IMR-90 (cell line): ENCODE measurements at regions not wholly inside any gene's neighbourhood (a gene's known extent, or its start where the extent isn't known, plus 50 kb on each side); places are given as distances from the start of the nearest gene placed in this dataset.

Source experiments
- ATAC-seq: fragments of 200-7000 bp; cut with Tn5 transposase; 2 replicates; pipeline ENCODE4 v1.9.1; 2020; ENCODE audit warnings: low read depth, mild to moderate bottlenecking, moderate library complexity
- BruUV-seq: library from RNA; stranded (reverse); fragments of 400-500 nt; replicated peaks from 2 replicates; lab custom pipeline; 2021; lab: Mats Ljungman, UMichigan
- CTCF ChIA-PET: fragments of 300-600 bp; formaldehyde crosslinking; extraction: SDS; loops from one replicate; lab custom pipeline; 2021; ENCODE audit warnings: antibody characterized with exemption; lab: Yijun Ruan, JAX
- POLR2A ChIA-PET: fragments of 300-600 bp; sonication (Branson Sonifier 250); formaldehyde crosslinking; loops from one replicate; lab custom pipeline; 2022; ENCODE audit warnings: antibody characterized with exemption; ENCODE audit not compliant: unreplicated experiment; lab: Charles Lee
- DNase-seq: peaks from one replicate; pipeline ENCODE4 v3.0.0; 2013
- H2AFZ ChIP-seq: replicated peaks from 2 replicates; pipeline ENCODE3; 2013; ENCODE audit warnings: low read length, mild to moderate bottlenecking; ENCODE audit not compliant: poor library complexity
- H2AK5ac ChIP-seq: 2 replicates; pipeline ENCODE4 v1.6.1; 2013; ENCODE audit warnings: low read depth, low read length, inconsistent platforms
- H2AK9ac ChIP-seq: replicated peaks from 2 replicates; pipeline ENCODE3; 2013; ENCODE audit warnings: mild to moderate bottlenecking, low read depth, low read length, moderate library complexity; ENCODE audit not compliant: poor library complexity
- H2BK120ac ChIP-seq: 2 replicates; pipeline ENCODE4 v1.6.1; 2013; ENCODE audit warnings: low read depth, low read length, inconsistent platforms
- H2BK15ac ChIP-seq: 3 replicates; pipeline ENCODE4 v1.6.1; 2013; ENCODE audit warnings: low read depth, low read length, inconsistent platforms
- H2BK20ac ChIP-seq: 2 replicates; pipeline ENCODE4 v1.6.1; 2013; ENCODE audit warnings: low read depth, mild to moderate bottlenecking, inconsistent platforms, low read length, moderate library complexity
- H2BK5ac ChIP-seq: 2 replicates; pipeline ENCODE4 v1.6.1; 2013; ENCODE audit warnings: mild to moderate bottlenecking, low read depth, low read length, inconsistent platforms; ENCODE audit not compliant: poor library complexity, severe bottlenecking
- H3K14ac ChIP-seq: replicated peaks from 2 replicates; pipeline ENCODE4 v1.6.1; 2013; ENCODE audit warnings: low read depth, low read length, inconsistent platforms
- H3K18ac ChIP-seq: 2 replicates; pipeline ENCODE4 v1.6.1; 2013; ENCODE audit warnings: low read depth, low read length, control low read depth
- H3K23ac ChIP-seq: 2 replicates; pipeline ENCODE4 v1.6.1; 2013; ENCODE audit warnings: low read depth, low read length, inconsistent platforms
- H3K27ac ChIP-seq: 2 replicates; pipeline ENCODE4 v1.5.1; 2013; ENCODE audit warnings: mild to moderate bottlenecking, control low read depth, low read length; ENCODE audit not compliant: insufficient read depth
- H3K27me3 ChIP-seq: 2 replicates; pipeline ENCODE4 v1.6.1; 2013; ENCODE audit warnings: low read length; ENCODE audit not compliant: control insufficient read depth, insufficient read depth
- H3K36me3 ChIP-seq: 2 replicates; pipeline ENCODE4 v1.6.1; 2013; ENCODE audit warnings: low read length, mixed read lengths; ENCODE audit not compliant: control insufficient read depth, insufficient read depth
- H3K4ac ChIP-seq: 2 replicates; pipeline ENCODE4 v1.6.1; 2013; ENCODE audit warnings: low read depth, low read length, inconsistent platforms
- H3K4me1 ChIP-seq: 2 replicates; pipeline ENCODE4 v1.6.1; 2013; ENCODE audit warnings: low read length, mixed read lengths; ENCODE audit not compliant: control insufficient read depth, insufficient read depth
- H3K4me2 ChIP-seq: 2 replicates; pipeline ENCODE4 v1.6.1; 2013; ENCODE audit warnings: low read depth, mild to moderate bottlenecking, control low read depth, low read length, moderate library complexity
- H3K4me3 ChIP-seq: 2 replicates; pipeline ENCODE4 v1.5.1; 2013; ENCODE audit warnings: low read depth, mild to moderate bottlenecking, control low read depth, low read length, moderate library complexity; ENCODE audit not compliant: insufficient read depth
- H3K56ac ChIP-seq: 2 replicates; pipeline ENCODE4 v1.6.1; 2013; ENCODE audit warnings: low read length, inconsistent platforms; ENCODE audit not compliant: insufficient read depth; ENCODE audit errors: extremely low read depth
- H3K79me1 ChIP-seq, 2 experiments: 2 replicates each; pipeline ENCODE4 v1.6.1; 2013; ENCODE audit warnings: low read length in 2 of 2, inconsistent platforms in 1 of 2, low read depth in 1 of 2
- H3K9ac ChIP-seq: 2 replicates; pipeline ENCODE4 v1.6.1; 2013; ENCODE audit warnings: low read depth, low read length, control low read depth
- H3K9me1 ChIP-seq: 2 replicates; pipeline ENCODE4 v1.6.1; 2013; ENCODE audit warnings: low read length, inconsistent platforms; ENCODE audit not compliant: insufficient read depth
- H3K9me3 ChIP-seq: 2 replicates; pipeline ENCODE4 v1.6.1; 2013; ENCODE audit warnings: low read length; ENCODE audit not compliant: control insufficient read depth, insufficient read depth
- H4K20me1 ChIP-seq: 2 replicates; pipeline ENCODE4 v1.6.1; 2013; ENCODE audit warnings: low read length, inconsistent platforms; ENCODE audit not compliant: insufficient read depth
- H4K5ac ChIP-seq: 2 replicates; pipeline ENCODE4 v1.6.1; 2013; ENCODE audit warnings: mild to moderate bottlenecking, low read depth, low read length, control low read depth
- H4K8ac ChIP-seq, 2 experiments: 2 replicates each; pipeline ENCODE4 v1.6.1; 2013; ENCODE audit warnings: low read depth in 2 of 2, low read length in 2 of 2, control low read depth in 1 of 2, inconsistent platforms in 1 of 2
- H4K91ac ChIP-seq: 2 replicates; pipeline ENCODE4 v1.6.1; 2013; ENCODE audit warnings: low read depth, low read length, inconsistent platforms; ENCODE audit not compliant: insufficient read depth
- MAFK ChIP-seq: IDR thresholded peaks from 2 replicates; pipeline ENCODE4 v1.6.1; 2012; ENCODE audit warnings: low read depth, low read length, improper control_type of control experiment
- SMC3 ChIP-seq: fragments of 150-350 bp; IDR thresholded peaks from 2 replicates; pipeline ENCODE4 v1.6.1; 2016; ENCODE audit warnings: low read depth, mild to moderate bottlenecking, antibody characterized with exemption, low read length, moderate library complexity
- WGBS, 2 experiments: methylation state at CpG; one replicate each; pipeline versions ENCODE4 v1.1.5 to v1.1.7; 2013; ENCODE audit warnings: missing lambda C conversion rate in 2 of 2; ENCODE audit not compliant: insufficient read length in 1 of 2; ENCODE audit errors: extremely low coverage in 2 of 2; 5-methylcytosine and 5-hydroxymethylcytosine counted together
- dilution Hi-C: fragments of 300-500 bp; cut with HindIII; formaldehyde crosslinking; loops from one replicate; pipeline ENCODE4 v1.14.3; 2018; ENCODE audit warnings: low sequenced_read_pairs; ENCODE audit not compliant: unreplicated experiment
- in situ Hi-C: fragments of 300-500 bp; cut with MboI; formaldehyde crosslinking; loops from 3 replicates; pipeline ENCODE4 v1.14.3; 2019; ENCODE audit warnings: low sequenced_read_pairs, inconsistent platforms, mixed read lengths
- intact Hi-C: fragments of 100-400 bp; cut with micrococcal nuclease; formaldehyde crosslinking; loops from 2 replicates; pipeline ENCODE4 v1.10.0; 2022

DNA sequence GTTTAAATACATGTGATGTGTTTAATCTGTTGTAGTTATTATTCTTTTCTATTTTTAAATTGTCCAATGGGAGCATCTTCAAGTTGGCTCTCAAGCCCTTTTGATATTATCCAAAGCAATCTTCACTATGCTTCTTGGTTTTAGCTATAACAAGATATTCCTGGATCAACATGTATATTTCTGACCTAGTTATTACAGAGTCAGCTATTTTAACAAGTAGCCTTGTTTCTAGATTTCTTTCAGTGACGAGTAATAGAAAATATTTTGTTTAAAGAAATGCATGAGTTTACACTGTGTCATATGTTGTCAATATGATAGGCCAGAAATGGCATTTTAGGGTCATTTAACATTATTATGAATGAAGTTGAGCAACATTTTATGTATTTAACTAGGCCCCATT, 421.8 kb upstream of the MAP2 start:
- H2BK120ac ChIP-seq, result no peak overlapping the region
- H2AK9ac ChIP-seq, result no peak overlapping the region
- TF ChIP-seq SMC3, result no peak
- TF ChIP-seq MAFK, result peak; percentile 17; the same call in 1 of the 2 replicates
- no peak overlapping the region for H3K18ac ChIP-seq
- H3K23ac ChIP-seq, result no peak overlapping the region
- WGBS, 2 experiments, result 20% methylated on average over 1 of the region's 1 CpG; no CpG with 5 or more reads in 1 of the 2 experiments
- H3K4me2 ChIP-seq, result no peak overlapping the region
- H3K56ac ChIP-seq, result no peak overlapping the region
- ATAC-seq (no peak), DNase-seq (no peak)
- H4K20me1 ChIP-seq, result no peaks in the 10 kb centered on the region
- H4K91ac ChIP-seq, result no peak overlapping the region
- H3K4me3 ChIP-seq, result no peak overlapping the region
- in situ Hi-C loops, result no loop called here
- H2BK20ac ChIP-seq, result no peak overlapping the region
- no peak overlapping the region for H2AK5ac ChIP-seq
- no peak overlapping the region for H4K8ac ChIP-seq
- no peaks in the 10 kb centered on the region for H3K27me3 ChIP-seq
- no peaks in the 10 kb centered on the region for H3K36me3 ChIP-seq
- no peak overlapping the region for H3K27ac ChIP-seq
- H3K79me1 ChIP-seq, result no peaks in the 10 kb centered on the region
- no peak overlapping the region for H2BK15ac ChIP-seq
- no peak overlapping the region for H2AFZ ChIP-seq
- H3K9me3 ChIP-seq, result peaks cover 14% of the 10 kb centered on the region
- no peak overlapping the region for H3K9ac ChIP-seq
- no TSS peak for BruUV-seq
- CTCF ChIA-PET, result no interaction called here
- intact Hi-C loops, result no loop called here
- no peak overlapping the region for H3K4ac ChIP-seq
- H4K5ac ChIP-seq, result no peak overlapping the region
- no peak overlapping the region for H2BK5ac ChIP-seq
- H3K14ac ChIP-seq, result no peak overlapping the region
- H3K4me1 ChIP-seq, result no peaks in the 10 kb centered on the region
- no peaks in the 10 kb centered on the region for H3K9me1 ChIP-seq
- dilution Hi-C loops, result no loop called here
- POLR2A ChIA-PET, result no interaction called here
